Endothelial cell of umbilical vein (primary cell): ENCODE measurements at regions not wholly inside any gene's neighbourhood (a gene's known extent, or its start where the extent isn't known, plus 50 kb on each side); places are given as distances from the start of the nearest gene placed in this dataset.

Experiments used
- GATA2 ChIP-seq: IDR thresholded peaks from 2 replicates; pipeline ENCODE4 v1.7.0; 2011; ENCODE audit warnings: low read depth, mild to moderate bottlenecking, moderate library complexity, mixed read lengths, low read length; ENCODE audit not compliant: insufficient read length, insufficient read depth
- POLR2AphosphoS5 ChIP-seq: IDR thresholded peaks from 2 replicates; pipeline ENCODE4 v1.6.1; 2012; ENCODE audit warnings: low read depth, mild to moderate bottlenecking, control low read depth, low read length, moderate library complexity; ENCODE audit not compliant: insufficient read depth
- TF ChIP-seq, protein P1 (sequence below), 2 donors: IDR thresholded peaks; 1 replicate in 1 of 2; 2 replicates in 1 of 2; pipeline ENCODE4 v1.5.1; 2011; ENCODE audit warnings: low read length in 2 of 2, mild to moderate bottlenecking in 2 of 2, moderate library complexity in 2 of 2, control low read depth in 1 of 2, inconsistent platforms in 1 of 2, low read depth in 1 of 2; ENCODE audit not compliant: insufficient read depth in 1 of 2; ENCODE audit errors: extremely low read depth in 1 of 2

DNA sequence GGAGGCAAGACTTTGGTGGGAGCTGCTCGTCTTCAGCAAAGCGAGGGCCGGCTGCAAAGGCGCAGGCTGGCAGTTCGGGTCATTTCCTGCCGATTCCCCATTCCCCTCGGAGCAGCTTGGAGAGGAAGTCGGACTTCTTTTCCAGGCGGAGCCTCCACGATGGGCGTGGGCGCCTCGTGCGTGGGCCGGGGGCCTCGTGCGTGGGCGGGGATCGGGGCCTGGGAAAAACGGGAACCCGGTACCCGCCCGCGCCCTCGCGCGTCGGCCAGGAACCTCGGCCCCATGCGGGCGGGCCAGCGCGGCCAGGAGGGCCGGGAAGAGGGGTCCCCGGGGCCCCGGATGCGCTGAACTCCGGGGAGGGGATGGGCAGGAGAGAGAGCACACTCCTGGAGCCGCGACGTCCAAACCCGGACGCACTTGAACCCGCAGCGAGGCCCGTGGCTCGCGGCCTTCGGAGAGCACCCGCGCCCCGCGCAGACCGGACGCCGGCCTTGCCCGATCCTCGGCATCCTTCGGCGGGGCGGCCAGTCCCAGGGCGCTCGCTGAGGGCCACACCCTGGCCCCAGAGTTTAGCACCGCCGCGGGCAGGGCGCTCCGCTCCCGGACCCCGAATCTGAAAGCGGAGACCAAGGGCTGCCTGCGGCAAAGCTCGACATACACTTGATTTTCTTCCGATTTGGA, 368.4 kb downstream of the MTX2 start:
- TF ChIP-seq, protein P1, sequence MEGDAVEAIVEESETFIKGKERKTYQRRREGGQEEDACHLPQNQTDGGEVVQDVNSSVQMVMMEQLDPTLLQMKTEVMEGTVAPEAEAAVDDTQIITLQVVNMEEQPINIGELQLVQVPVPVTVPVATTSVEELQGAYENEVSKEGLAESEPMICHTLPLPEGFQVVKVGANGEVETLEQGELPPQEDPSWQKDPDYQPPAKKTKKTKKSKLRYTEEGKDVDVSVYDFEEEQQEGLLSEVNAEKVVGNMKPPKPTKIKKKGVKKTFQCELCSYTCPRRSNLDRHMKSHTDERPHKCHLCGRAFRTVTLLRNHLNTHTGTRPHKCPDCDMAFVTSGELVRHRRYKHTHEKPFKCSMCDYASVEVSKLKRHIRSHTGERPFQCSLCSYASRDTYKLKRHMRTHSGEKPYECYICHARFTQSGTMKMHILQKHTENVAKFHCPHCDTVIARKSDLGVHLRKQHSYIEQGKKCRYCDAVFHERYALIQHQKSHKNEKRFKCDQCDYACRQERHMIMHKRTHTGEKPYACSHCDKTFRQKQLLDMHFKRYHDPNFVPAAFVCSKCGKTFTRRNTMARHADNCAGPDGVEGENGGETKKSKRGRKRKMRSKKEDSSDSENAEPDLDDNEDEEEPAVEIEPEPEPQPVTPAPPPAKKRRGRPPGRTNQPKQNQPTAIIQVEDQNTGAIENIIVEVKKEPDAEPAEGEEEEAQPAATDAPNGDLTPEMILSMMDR (IDR thresholded peaks at IDR 0.05; ENCODE audit: extremely low read depth in 1 of 2, insufficient read depth in 1 of 2, low read depth in 1 of 2, low read length in 2 of 2) = peak in 1 of 2 donors; percentile 15
- TF ChIP-seq POLR2AphosphoS5 (no peak), GATA2 (no peak)
